IMR-90 (cell line): ENCODE measurements at regions not wholly inside any gene's neighbourhood (a gene's known extent, or its start where the extent isn't known, plus 50 kb on each side); places are given as distances from the start of the nearest gene placed in this dataset.

Experiments
- ATAC-seq: fragments of 200-7000 bp; cut with Tn5 transposase; 2 replicates; pipeline ENCODE4 v1.9.1; 2020; ENCODE audit warnings: low read depth, mild to moderate bottlenecking, moderate library complexity
- BruUV-seq: library from RNA; stranded (reverse); fragments of 400-500 nt; replicated peaks from 2 replicates; lab custom pipeline; 2021; lab: Mats Ljungman, UMichigan
- CTCF ChIA-PET: fragments of 300-600 bp; formaldehyde crosslinking; extraction: SDS; loops from one replicate; lab custom pipeline; 2021; ENCODE audit warnings: antibody characterized with exemption; lab: Yijun Ruan, JAX
- POLR2A ChIA-PET: fragments of 300-600 bp; sonication (Branson Sonifier 250); formaldehyde crosslinking; loops from one replicate; lab custom pipeline; 2022; ENCODE audit warnings: antibody characterized with exemption; ENCODE audit not compliant: unreplicated experiment; lab: Charles Lee
- DNase-seq: peaks from one replicate; pipeline ENCODE4 v3.0.0; 2013
- H2AFZ ChIP-seq: replicated peaks from 2 replicates; pipeline ENCODE3; 2013; ENCODE audit warnings: low read length, mild to moderate bottlenecking; ENCODE audit not compliant: poor library complexity
- H2AK5ac ChIP-seq: 2 replicates; pipeline ENCODE4 v1.6.1; 2013; ENCODE audit warnings: low read depth, low read length, inconsistent platforms
- H2AK9ac ChIP-seq: replicated peaks from 2 replicates; pipeline ENCODE3; 2013; ENCODE audit warnings: mild to moderate bottlenecking, low read depth, low read length, moderate library complexity; ENCODE audit not compliant: poor library complexity
- H2BK120ac ChIP-seq: 2 replicates; pipeline ENCODE4 v1.6.1; 2013; ENCODE audit warnings: low read depth, low read length, inconsistent platforms
- H2BK15ac ChIP-seq: 3 replicates; pipeline ENCODE4 v1.6.1; 2013; ENCODE audit warnings: low read depth, low read length, inconsistent platforms
- H2BK20ac ChIP-seq: 2 replicates; pipeline ENCODE4 v1.6.1; 2013; ENCODE audit warnings: low read depth, mild to moderate bottlenecking, inconsistent platforms, low read length, moderate library complexity
- H2BK5ac ChIP-seq: 2 replicates; pipeline ENCODE4 v1.6.1; 2013; ENCODE audit warnings: mild to moderate bottlenecking, low read depth, low read length, inconsistent platforms; ENCODE audit not compliant: poor library complexity, severe bottlenecking
- H3K14ac ChIP-seq: replicated peaks from 2 replicates; pipeline ENCODE4 v1.6.1; 2013; ENCODE audit warnings: low read depth, low read length, inconsistent platforms
- H3K18ac ChIP-seq: 2 replicates; pipeline ENCODE4 v1.6.1; 2013; ENCODE audit warnings: low read depth, low read length, control low read depth
- H3K23ac ChIP-seq: 2 replicates; pipeline ENCODE4 v1.6.1; 2013; ENCODE audit warnings: low read depth, low read length, inconsistent platforms
- H3K27ac ChIP-seq: 2 replicates; pipeline ENCODE4 v1.5.1; 2013; ENCODE audit warnings: mild to moderate bottlenecking, control low read depth, low read length; ENCODE audit not compliant: insufficient read depth
- H3K27me3 ChIP-seq: 2 replicates; pipeline ENCODE4 v1.6.1; 2013; ENCODE audit warnings: low read length; ENCODE audit not compliant: control insufficient read depth, insufficient read depth
- H3K36me3 ChIP-seq: 2 replicates; pipeline ENCODE4 v1.6.1; 2013; ENCODE audit warnings: low read length, mixed read lengths; ENCODE audit not compliant: control insufficient read depth, insufficient read depth
- H3K4ac ChIP-seq: 2 replicates; pipeline ENCODE4 v1.6.1; 2013; ENCODE audit warnings: low read depth, low read length, inconsistent platforms
- H3K4me1 ChIP-seq: 2 replicates; pipeline ENCODE4 v1.6.1; 2013; ENCODE audit warnings: low read length, mixed read lengths; ENCODE audit not compliant: control insufficient read depth, insufficient read depth
- H3K4me2 ChIP-seq: 2 replicates; pipeline ENCODE4 v1.6.1; 2013; ENCODE audit warnings: low read depth, mild to moderate bottlenecking, control low read depth, low read length, moderate library complexity
- H3K4me3 ChIP-seq: 2 replicates; pipeline ENCODE4 v1.5.1; 2013; ENCODE audit warnings: low read depth, mild to moderate bottlenecking, control low read depth, low read length, moderate library complexity; ENCODE audit not compliant: insufficient read depth
- H3K56ac ChIP-seq: 2 replicates; pipeline ENCODE4 v1.6.1; 2013; ENCODE audit warnings: low read length, inconsistent platforms; ENCODE audit not compliant: insufficient read depth; ENCODE audit errors: extremely low read depth
- H3K79me1 ChIP-seq, 2 experiments: 2 replicates each; pipeline ENCODE4 v1.6.1; 2013; ENCODE audit warnings: low read length in 2 of 2, inconsistent platforms in 1 of 2, low read depth in 1 of 2
- H3K9ac ChIP-seq: 2 replicates; pipeline ENCODE4 v1.6.1; 2013; ENCODE audit warnings: low read depth, low read length, control low read depth
- H3K9me1 ChIP-seq: 2 replicates; pipeline ENCODE4 v1.6.1; 2013; ENCODE audit warnings: low read length, inconsistent platforms; ENCODE audit not compliant: insufficient read depth
- H3K9me3 ChIP-seq: 2 replicates; pipeline ENCODE4 v1.6.1; 2013; ENCODE audit warnings: low read length; ENCODE audit not compliant: control insufficient read depth, insufficient read depth
- H4K20me1 ChIP-seq: 2 replicates; pipeline ENCODE4 v1.6.1; 2013; ENCODE audit warnings: low read length, inconsistent platforms; ENCODE audit not compliant: insufficient read depth
- H4K5ac ChIP-seq: 2 replicates; pipeline ENCODE4 v1.6.1; 2013; ENCODE audit warnings: mild to moderate bottlenecking, low read depth, low read length, control low read depth
- H4K8ac ChIP-seq, 2 experiments: 2 replicates each; pipeline ENCODE4 v1.6.1; 2013; ENCODE audit warnings: low read depth in 2 of 2, low read length in 2 of 2, control low read depth in 1 of 2, inconsistent platforms in 1 of 2
- H4K91ac ChIP-seq: 2 replicates; pipeline ENCODE4 v1.6.1; 2013; ENCODE audit warnings: low read depth, low read length, inconsistent platforms; ENCODE audit not compliant: insufficient read depth
- BHLHE40 ChIP-seq: fragments of 150-350 bp; IDR thresholded peaks from 2 replicates; pipeline ENCODE4 v1.6.1; 2016; ENCODE audit warnings: mild to moderate bottlenecking, low read depth, low read length
- CEBPB ChIP-seq: IDR thresholded peaks from 2 replicates; pipeline ENCODE4 v1.6.1; 2012; ENCODE audit warnings: low read depth, low read length, improper control_type of control experiment
- ELK1 ChIP-seq: fragments of 150-350 bp; IDR thresholded peaks from 2 replicates; pipeline ENCODE4 v1.6.1; 2016; ENCODE audit warnings: low read depth, mild to moderate bottlenecking, low read length, moderate library complexity, borderline replicate concordance
- FOS ChIP-seq: fragments of 150-350 bp; IDR thresholded peaks from 2 replicates; pipeline ENCODE4 v1.6.1; 2016; ENCODE audit warnings: low read depth, low read length
- MAFK ChIP-seq: IDR thresholded peaks from 2 replicates; pipeline ENCODE4 v1.6.1; 2012; ENCODE audit warnings: low read depth, low read length, improper control_type of control experiment
- MXI1 ChIP-seq: IDR thresholded peaks from 2 replicates; pipeline ENCODE4 v1.6.1; 2012; ENCODE audit warnings: low read depth, mild to moderate bottlenecking, low read length, moderate library complexity, borderline replicate concordance
- NFE2L2 ChIP-seq: fragments of 150-350 bp; IDR thresholded peaks from 2 replicates; pipeline ENCODE4 v1.6.1; 2016; ENCODE audit warnings: low read depth, mild to moderate bottlenecking, low read length
- RCOR1 ChIP-seq: IDR thresholded peaks from 2 replicates; pipeline ENCODE4 v1.6.1; 2012; ENCODE audit warnings: mild to moderate bottlenecking, low read length, improper control_type of control experiment; ENCODE audit not compliant: insufficient replicate concordance
- SMC3 ChIP-seq: fragments of 150-350 bp; IDR thresholded peaks from 2 replicates; pipeline ENCODE4 v1.6.1; 2016; ENCODE audit warnings: low read depth, mild to moderate bottlenecking, antibody characterized with exemption, low read length, moderate library complexity
- USF2 ChIP-seq: fragments of 150-350 bp; IDR thresholded peaks from 2 replicates; pipeline ENCODE4 v1.6.1; 2017; ENCODE audit warnings: mild to moderate bottlenecking, antibody characterized with exemption, low read length, low read depth
- WGBS, 2 experiments: methylation state at CpG; one replicate each; pipeline versions ENCODE4 v1.1.5 to v1.1.7; 2013; ENCODE audit warnings: missing lambda C conversion rate in 2 of 2; ENCODE audit not compliant: insufficient read length in 1 of 2; ENCODE audit errors: extremely low coverage in 2 of 2; 5-methylcytosine and 5-hydroxymethylcytosine counted together
- dilution Hi-C: fragments of 300-500 bp; cut with HindIII; formaldehyde crosslinking; loops from one replicate; pipeline ENCODE4 v1.14.3; 2018; ENCODE audit warnings: low sequenced_read_pairs; ENCODE audit not compliant: unreplicated experiment
- in situ Hi-C: fragments of 300-500 bp; cut with MboI; formaldehyde crosslinking; loops from 3 replicates; pipeline ENCODE4 v1.14.3; 2019; ENCODE audit warnings: low sequenced_read_pairs, inconsistent platforms, mixed read lengths
- intact Hi-C: fragments of 100-400 bp; cut with micrococcal nuclease; formaldehyde crosslinking; loops from 2 replicates; pipeline ENCODE4 v1.10.0; 2022

- Histone ChIP-seq H4K20me1 (no peaks in the 10 kb centered on the region), H4K5ac (no peak overlapping the region), H2BK5ac (no peak overlapping the region), H2BK20ac (no peak overlapping the region), H3K4me3 (no peak overlapping the region), H2AK9ac (no peak overlapping the region), H3K9ac (no peak overlapping the region), H3K4ac (no peak overlapping the region), H3K4me1 (no peaks in the 10 kb centered on the region), H2BK15ac (no peak overlapping the region), H3K4me2 (no peak overlapping the region), H4K91ac (no peak overlapping the region), H2AK5ac (no peak overlapping the region), H3K56ac (no peak overlapping the region), H2BK120ac (no peak overlapping the region), H3K14ac (no peak overlapping the region), H3K27ac (no peak overlapping the region), H3K27me3 (no peaks in the 10 kb centered on the region), H3K23ac (no peak overlapping the region), H3K36me3 (no peaks in the 10 kb centered on the region), H2AFZ (no peak overlapping the region), H3K9me1 (no peaks in the 10 kb centered on the region), H3K9me3 (peaks cover 2% of the 10 kb centered on the region), H3K79me1 (no peaks in the 10 kb centered on the region), H3K18ac (no peak overlapping the region), H4K8ac (no peak overlapping the region)
- ATAC-seq: no peak
- dilution Hi-C loops (no loop called here), in situ Hi-C loops (no loop called here), intact Hi-C loops (no loop called here)
- ChIA-PET POLR2A (no interaction called here), CTCF (interaction anchor here (0.6 kb wide), 1 partner anchor 841 kb away, joined by 3 read pairs; no protein-coding TSS in a partner anchor)
- no TSS peak for BruUV-seq
- no CpG with 5 or more reads among the region's 2 CpGs for WGBS, 2 experiments
- DNase-seq: no peak
- TF ChIP-seq RCOR1: no peak
- TF ChIP-seq SMC3: no peak
- no peak for TF ChIP-seq MXI1
- TF ChIP-seq FOS: no peak
- TF ChIP-seq BHLHE40: no peak
- no peak for TF ChIP-seq ELK1
- no peak for TF ChIP-seq NFE2L2
- TF ChIP-seq USF2: no peak
- TF ChIP-seq MAFK: no peak
- TF ChIP-seq CEBPB: no peak
Observed at GRCh38 chr4:32589853-32590252, 1869.7 kb downstream of the PCDH7 start.
